GM18505 (cell line): ENCODE measurements at regions not wholly inside any gene's neighbourhood (a gene's known extent, or its start where the extent isn't known, plus 50 kb on each side); places are given as distances from the start of the nearest gene placed in this dataset.
"Not testable (repeated sequence)": the region's sequence is repeated elsewhere in the genome, so short reads cannot be mapped to it uniquely, and the experiment has no call there.

Source experiments
- ATAC-seq: cut with Tn5 transposase; IDR thresholded peaks from one replicate; pipeline ENCODE4 v1.9.1; 2021; ENCODE audit not compliant: unreplicated experiment
- POLR2A ChIP-seq: IDR thresholded peaks from 4 replicates; pipeline ENCODE4 v1.6.1; 2011; ENCODE audit warnings: borderline replicate concordance; ENCODE audit not compliant: insufficient read depth, insufficient read length; ENCODE audit errors: extremely low read depth

DNA sequence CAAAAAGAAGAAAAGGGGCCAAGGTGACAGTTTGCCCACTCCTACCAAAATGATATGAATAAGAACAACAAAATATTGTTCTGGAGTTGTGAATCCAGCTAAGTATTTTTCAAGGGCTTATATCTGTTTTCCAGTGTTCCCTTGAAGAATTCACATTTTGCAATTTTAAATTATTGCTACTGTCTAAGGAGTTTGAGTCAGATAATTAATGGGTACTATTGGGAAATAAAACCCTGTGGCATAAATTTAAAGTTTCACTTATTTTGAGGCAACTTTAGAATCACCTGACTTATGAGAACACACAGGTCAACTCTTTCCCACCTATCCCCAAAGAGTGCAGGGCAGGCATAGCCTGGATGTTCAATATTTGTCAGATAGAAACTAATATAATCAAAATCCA is 188.0 kb upstream of the GHR start:
- no peak for ATAC-seq
- TF ChIP-seq POLR2A: no peak

DNA sequence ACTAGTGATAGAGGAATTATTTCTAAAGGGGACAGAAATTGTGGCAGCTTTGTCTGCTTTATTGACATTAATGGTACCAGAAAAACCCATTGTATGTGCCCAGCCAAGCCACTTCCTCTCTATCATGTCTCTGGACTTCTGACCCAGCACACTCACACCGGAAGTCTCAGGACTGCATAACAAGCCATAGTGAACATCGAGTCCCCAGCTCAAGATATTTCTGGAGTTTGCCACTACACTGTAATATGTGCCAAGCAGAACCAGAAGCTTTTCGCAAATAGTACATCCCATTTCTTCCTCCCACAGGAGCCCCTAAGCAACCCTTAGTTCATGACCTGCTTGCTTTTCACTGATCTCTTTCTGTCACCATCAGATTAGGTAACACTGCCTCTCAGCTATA is 187.4 kb upstream of the GHR start:
- TF ChIP-seq POLR2A: no peak
- ATAC-seq: no peak

DNA sequence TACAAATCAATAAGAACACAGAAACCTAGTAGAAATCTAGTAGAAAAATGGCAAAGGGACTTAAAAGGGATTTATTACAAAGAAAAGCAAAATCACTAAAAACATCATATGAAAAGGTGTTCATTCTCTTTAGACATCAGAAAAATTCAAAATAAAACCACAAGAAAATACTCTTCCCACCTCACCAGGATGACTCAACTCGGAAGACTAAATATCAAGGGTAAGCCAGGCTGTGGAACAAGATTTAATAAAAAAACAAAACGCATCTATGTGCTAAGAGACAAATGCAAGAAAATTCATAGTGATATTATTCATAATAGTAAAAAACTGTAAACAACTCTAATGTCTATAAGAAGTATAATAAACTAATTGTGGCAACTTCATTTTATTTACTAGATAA is 181.6 kb upstream of the GHR start:
- TF ChIP-seq POLR2A: no peak
- ATAC-seq: no peak

DNA sequence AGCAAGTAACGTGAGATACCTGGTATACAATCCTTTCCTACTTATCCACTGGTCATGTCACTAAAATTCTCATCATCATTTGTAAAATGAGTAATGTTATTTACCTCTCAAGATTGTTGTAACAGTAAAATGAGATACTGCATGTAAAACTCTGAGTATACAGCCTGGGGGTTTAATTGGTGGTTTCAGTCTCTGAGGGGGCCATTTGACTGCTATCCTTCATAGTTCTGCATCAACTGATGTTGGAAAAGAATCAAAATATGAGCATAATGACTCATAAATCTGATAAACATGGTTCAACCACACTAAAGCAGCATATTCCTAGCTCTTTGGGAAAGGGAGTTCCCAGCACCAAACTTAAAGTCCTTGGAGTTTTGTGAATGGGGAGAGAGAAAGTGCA is 181.0 kb upstream of the GHR start:
- ATAC-seq: no peak
- TF ChIP-seq POLR2A: no peak

DNA sequence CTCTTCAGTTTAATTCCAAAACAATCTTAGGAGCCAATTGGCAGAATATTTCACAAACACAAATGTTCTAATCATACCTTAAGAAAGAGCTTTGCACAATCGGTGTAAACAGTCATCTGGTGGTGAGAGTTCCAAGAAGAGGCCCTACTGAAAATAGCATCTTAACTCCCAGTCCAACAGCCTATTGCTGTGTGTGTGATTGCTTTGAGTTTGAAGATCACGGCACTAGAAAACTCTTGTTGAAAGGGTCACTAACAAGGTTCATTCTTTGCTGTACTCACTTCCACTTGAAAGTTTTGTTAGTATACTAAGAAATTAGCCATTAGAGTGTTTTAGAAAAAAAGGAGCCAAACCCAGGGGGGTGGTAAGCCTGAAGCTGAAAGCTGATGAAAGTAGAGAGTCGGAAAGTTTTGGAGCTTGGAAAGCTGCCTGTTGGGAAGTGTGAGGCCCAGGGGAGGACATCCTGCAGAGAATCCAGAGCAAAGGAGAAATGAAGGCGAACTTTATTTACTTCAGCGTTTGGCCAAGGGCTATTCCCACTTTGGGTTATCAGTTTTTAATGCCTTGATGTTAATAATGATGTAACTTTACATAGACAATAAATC is 180.3 kb upstream of the GHR start:
- ATAC-seq: no peak
- TF ChIP-seq POLR2A: no peak

DNA sequence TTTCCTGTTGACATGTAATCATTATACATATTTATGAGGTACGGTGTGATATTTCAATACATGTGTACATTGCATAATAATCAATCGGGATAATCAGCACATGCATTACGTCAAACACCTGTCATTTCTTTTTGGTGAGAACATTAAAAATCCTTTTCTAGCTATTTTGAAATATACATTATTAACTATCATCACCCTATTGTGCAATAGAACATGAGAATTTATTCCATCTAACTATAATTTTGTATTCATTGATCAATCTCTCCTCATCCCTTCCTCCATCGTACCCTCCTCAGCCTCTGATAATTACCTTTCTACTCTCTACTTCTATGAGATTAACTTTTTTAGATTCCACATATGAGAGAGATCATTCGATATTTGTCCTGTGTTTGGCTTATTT is 170.9 kb upstream of the GHR start:
- TF ChIP-seq POLR2A: no peak
- ATAC-seq: no peak

DNA sequence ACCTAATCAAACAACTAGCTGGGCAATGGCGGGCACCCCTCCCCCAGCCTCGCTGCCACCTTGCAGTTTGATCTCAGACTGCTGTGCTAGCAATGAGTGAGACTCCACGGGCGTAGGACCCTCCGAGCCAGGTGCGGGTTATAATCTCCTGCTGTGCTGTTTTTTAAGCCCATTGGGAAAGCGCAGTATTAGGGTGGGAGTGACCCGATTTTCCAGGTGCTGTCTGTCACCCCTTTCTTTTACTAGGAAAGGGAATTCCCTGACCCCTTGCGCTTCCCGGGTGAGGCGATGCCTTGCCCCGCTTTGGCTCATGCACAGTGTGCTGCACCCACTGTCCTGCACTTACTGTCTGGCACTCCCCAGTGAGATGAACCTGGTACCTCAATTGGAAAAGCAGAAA is 163.3 kb upstream of the GHR start:
- not testable (repeated sequence) for ATAC-seq

DNA sequence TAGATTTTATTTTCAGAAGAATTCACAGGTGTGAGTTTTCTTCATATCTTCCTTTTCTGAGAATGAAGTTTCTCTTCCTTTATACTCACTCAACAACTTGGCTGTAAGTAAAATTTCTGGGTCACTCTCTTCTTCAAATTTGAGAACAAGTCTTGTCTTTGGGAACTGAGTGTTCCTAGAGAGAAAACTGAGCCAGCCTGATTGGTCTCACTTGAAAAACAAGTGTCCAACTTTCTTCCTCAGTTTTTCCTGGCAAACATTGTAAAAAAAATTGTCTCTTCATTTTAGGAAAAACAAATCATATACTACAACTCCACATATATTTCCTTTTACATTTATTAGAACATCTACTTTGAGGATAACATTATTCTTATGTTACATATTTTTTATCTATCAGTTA is 156.1 kb upstream of the GHR start:
- no peak for TF ChIP-seq POLR2A
- ATAC-seq: no peak

DNA sequence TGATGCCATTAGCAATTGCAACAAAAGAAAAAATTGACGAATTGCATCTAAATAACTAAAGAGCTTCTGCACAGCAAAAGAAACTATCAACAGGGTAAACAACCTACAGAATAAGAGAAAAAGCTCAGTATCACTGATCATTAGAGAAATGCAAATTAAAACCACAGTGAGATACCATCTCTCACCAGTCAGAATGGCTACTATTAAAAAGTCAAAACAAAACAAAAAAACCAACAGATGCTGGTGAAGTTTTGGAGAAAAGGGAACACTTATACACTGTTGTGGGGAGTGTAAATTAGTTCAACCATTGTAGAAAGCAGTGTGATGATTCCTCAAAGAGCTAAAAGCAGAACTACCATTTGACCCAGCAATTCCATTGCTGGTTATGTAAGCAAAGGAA is 155.1 kb upstream of the GHR start:
- ATAC-seq: not testable (repeated sequence)

DNA sequence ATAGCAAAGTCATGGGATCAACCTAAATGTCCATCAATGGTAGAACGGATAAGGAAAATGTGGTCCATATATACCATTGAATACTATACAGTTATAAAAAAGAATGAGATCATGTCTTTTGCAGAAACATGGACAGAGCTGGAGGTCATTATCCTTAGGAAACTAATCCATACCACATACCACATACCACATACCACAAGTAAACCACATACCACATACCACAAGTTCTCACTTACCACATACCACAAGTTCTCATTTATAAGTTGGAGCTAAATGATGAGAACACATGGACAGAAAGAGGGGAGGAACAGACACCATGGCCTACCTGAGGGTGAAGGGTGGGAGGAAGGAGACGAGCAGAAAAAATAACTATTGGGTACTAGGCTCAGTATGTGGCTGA is 154.6 kb upstream of the GHR start:
- no peak for TF ChIP-seq POLR2A
- ATAC-seq: no peak

DNA sequence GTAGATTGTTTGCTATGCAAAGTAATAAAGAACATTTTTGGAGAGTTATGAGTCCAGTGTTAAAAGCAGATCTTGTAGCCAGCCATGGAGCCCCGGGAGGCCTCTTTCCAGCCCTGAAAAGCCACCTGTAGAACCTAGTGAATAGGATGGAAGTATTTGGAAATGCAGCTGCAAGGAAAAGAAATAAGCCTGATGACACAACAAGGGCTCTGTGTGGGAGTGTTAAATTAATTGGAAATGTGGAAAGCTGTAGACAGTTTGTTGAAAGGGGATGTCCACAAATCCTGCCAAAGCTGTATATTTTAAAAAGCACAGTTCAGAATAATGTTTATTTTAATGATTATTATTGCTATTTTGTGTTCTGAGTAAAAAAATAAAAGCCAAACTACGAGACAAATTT is 152.5 kb upstream of the GHR start:
- TF ChIP-seq POLR2A: no peak
- no peak for ATAC-seq

DNA sequence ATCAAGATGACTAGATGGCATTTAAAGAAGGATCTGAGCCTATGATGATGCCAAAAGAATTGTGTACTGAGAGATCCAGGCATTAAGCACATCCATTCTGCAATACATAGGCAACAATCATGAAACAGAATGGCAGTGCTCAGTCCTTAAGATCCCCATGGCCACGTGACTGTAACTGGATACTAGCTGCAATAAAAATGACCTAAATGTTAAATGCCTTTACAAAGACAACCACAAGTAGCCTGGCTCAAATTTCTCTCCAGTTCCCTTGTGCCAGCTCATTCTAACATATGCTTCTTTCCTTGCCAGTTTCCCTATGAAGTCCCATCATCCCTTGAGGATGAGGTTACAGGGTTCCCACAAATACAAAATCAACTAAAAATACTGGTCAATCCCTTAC is 148.3 kb upstream of the GHR start:
- no peak for TF ChIP-seq POLR2A
- ATAC-seq: no peak

DNA sequence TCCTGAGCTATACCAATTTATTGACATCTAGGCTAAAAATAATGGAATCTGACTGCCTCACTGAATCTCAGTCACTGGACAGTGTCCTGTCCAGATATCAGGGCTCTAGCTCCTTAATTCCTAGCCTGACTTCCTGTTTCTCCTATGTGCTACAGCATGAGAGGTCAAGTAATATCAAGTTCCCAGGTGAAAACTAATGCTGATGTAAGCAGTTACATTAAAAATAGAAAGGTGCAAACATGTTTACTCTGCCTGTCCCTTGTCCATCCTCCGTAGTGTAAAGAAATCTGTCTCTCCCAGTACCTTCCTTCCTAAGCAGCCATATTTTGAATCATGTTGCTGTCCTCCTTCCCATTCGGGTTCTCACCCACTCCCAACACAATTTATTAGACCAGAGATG is 145.9 kb upstream of the GHR start:
- TF ChIP-seq POLR2A: no peak
- ATAC-seq: no peak

DNA sequence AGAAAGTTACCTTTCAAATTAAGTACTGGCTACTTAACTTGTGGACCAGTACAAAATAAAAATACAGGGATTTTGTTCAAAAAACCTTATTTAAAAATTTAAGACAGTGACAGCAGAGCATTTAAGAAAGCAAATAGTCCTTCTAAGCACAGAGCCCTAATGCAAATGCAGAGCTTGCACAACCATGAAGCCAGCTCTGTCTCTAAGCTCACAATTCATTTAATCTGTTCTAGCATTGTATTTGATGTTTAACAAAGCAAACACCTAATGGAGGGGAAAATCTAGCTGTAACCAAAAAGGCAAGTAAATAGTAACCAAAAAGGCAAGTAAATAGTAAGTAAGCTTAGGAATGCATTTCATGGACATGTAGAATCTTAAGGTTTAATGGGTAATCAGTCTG is 138.7 kb upstream of the GHR start:
- no peak for ATAC-seq
- TF ChIP-seq POLR2A: no peak

DNA sequence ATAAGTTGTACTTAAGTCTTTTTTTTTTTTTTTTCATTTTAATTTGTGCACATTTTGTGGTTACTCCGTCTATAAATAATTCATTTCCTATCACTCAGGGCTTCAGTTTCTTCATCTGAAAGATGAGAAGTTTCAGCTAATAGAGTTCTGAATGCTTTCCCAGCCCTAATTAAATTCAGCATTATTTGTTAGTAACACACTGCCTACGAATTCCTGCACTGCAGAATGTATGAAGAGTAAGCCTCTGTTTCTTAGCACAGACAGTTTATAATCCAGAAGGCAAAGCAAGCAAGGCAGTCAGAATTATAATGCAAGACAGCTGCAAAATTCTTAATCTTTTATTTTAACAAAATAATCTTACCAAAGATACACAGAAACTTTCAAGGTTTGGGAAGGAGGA is 138.0 kb upstream of the GHR start:
- no peak for TF ChIP-seq POLR2A
- no peak for ATAC-seq

DNA sequence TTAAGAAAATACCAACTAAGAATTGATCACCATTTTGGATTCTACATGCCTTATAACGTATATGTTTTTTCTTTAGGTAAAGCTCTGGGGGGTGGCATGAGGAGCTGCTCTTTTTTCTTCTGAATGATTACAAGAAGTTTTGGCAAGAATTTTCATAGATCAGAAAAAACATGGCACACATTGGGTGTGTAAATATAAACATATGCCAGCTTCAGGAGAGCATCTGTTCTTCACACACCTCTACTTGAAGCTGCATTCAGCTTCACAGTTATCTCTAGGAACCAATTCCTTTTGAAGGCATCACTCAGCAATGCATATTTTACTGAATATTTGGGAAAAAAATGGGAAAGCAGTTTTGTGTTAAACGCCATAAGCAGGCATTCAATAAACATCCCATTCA is 122.7 kb upstream of the GHR start:
- ATAC-seq: no peak
- no peak for TF ChIP-seq POLR2A

DNA sequence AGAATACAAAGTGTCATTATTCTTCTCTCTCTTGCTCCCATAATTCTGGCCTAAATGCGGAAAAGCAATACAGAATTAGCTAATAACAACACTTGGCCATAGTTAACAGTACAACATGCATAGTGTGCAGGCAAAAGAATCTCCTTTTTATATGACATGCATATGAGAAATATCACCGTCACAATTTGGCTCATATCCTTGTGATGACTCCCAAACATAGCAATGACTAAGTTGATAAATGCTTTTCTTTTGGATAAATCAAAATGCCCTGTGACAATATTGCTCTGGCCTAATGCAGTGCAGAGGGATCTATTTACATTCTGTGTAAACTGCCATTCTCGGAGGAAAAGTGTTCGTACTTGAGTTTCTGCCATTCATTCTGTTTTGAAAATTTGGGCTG is 121.9 kb upstream of the GHR start:
- no peak for ATAC-seq
- no peak for TF ChIP-seq POLR2A

DNA sequence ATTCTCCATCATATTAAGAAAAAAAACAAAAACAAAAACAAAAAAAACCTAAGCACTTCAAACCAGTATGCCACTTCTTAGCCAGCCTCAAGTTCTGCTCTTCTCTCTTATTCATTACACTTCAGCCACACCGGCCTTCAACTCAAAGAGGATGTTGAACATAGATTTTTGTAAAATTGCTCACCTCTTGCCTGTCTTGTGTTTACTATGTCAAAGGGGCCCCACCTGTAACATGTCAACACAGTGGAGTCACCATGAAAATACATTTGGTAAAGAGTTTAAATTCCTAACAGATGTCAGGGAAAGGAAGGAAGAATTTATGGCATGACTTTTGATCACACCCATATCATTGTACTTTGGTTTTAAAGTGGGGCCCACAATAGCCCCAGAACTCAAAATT is 121.1 kb upstream of the GHR start:
- ATAC-seq: no peak

More for the DNA sequence above, 121.1 kb upstream of the GHR start:
- no peak for TF ChIP-seq POLR2A
